Uterus (tissue), 2 donors: ENCODE measurements at regions not wholly inside any gene's neighbourhood (a gene's known extent, or its start where the extent isn't known, plus 50 kb on each side); places are given as distances from the start of the nearest gene placed in this dataset.

Source experiments
- POLR2A ChIP-seq, 2 donors: fragments of 450-650 bp; IDR thresholded peaks; one replicate each; pipeline ENCODE4 v1.6.1; 2016; ENCODE audit warnings: antibody characterized with exemption in 2 of 2, mild to moderate bottlenecking in 1 of 2, moderate library complexity in 1 of 2
- TF ChIP-seq, protein P1 (sequence below), 4 experiments: fragments of 200-600 bp in 2 of 4; fragments of 450-650 bp in 2 of 4; sonication (generic) in 2 of 4; IDR thresholded peaks; one replicate each; pipeline ENCODE4 v1.5.1; 2016 to 2019; ENCODE audit warnings: antibody characterized with exemption in 4 of 4, mild to moderate bottlenecking in 2 of 4, moderate library complexity in 1 of 4

DNA sequence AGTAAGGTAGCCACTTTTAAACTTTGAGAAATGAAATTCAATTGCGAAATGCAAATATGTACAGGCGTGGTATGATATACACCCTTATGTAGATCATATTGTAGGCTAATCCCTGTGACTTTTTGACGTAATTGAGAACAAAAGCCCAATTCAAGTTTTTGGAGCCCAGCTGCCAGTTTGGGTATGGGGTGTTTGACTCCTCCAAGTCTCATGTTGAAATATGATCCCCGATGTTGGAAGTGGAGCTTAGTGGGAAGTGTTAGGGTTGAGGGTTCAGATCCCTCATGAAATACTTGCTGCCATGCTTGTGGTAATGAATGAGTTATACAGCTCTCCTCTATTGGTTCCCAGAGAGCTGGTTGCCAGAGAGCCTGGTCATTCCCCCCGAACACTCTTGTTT lies 1666.8 kb downstream of the SUCLG1 start:
- TF ChIP-seq, protein P1, sequence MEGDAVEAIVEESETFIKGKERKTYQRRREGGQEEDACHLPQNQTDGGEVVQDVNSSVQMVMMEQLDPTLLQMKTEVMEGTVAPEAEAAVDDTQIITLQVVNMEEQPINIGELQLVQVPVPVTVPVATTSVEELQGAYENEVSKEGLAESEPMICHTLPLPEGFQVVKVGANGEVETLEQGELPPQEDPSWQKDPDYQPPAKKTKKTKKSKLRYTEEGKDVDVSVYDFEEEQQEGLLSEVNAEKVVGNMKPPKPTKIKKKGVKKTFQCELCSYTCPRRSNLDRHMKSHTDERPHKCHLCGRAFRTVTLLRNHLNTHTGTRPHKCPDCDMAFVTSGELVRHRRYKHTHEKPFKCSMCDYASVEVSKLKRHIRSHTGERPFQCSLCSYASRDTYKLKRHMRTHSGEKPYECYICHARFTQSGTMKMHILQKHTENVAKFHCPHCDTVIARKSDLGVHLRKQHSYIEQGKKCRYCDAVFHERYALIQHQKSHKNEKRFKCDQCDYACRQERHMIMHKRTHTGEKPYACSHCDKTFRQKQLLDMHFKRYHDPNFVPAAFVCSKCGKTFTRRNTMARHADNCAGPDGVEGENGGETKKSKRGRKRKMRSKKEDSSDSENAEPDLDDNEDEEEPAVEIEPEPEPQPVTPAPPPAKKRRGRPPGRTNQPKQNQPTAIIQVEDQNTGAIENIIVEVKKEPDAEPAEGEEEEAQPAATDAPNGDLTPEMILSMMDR (IDR thresholded peaks at IDR 0.05) = no peak
- no peak for TF ChIP-seq POLR2A (IDR thresholded peaks at IDR 0.05)
